ENCODE measurements at regions not wholly inside any gene's neighbourhood (a gene's known extent, or its start where the extent isn't known, plus 50 kb on each side); places are given as distances from the start of the nearest gene placed in this dataset.

DNA sequence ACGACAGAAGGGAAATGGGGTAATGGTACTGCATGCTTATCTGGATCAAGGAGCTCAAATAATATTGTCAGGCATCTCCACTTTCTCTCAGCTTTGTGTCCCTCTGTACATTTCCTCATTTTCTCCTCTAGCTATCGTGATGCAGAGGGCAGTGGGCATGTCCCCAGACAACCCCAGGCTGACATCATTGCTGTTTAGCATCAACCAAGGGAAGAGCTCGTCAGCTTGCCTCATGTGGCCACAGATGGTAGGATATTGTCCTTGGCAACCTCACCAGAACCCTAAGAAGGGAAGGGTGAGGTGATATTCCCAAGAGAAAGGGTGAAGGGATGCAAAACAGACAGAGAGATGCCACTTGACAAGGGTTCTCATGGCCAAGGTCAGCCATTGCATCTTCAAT is 58.3 kb downstream of the MAFB start:
- TF ChIP-seq, protein P1, sequence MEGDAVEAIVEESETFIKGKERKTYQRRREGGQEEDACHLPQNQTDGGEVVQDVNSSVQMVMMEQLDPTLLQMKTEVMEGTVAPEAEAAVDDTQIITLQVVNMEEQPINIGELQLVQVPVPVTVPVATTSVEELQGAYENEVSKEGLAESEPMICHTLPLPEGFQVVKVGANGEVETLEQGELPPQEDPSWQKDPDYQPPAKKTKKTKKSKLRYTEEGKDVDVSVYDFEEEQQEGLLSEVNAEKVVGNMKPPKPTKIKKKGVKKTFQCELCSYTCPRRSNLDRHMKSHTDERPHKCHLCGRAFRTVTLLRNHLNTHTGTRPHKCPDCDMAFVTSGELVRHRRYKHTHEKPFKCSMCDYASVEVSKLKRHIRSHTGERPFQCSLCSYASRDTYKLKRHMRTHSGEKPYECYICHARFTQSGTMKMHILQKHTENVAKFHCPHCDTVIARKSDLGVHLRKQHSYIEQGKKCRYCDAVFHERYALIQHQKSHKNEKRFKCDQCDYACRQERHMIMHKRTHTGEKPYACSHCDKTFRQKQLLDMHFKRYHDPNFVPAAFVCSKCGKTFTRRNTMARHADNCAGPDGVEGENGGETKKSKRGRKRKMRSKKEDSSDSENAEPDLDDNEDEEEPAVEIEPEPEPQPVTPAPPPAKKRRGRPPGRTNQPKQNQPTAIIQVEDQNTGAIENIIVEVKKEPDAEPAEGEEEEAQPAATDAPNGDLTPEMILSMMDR (conservative IDR thresholded peaks at IDR 0.05; ENCODE audit: low read depth, low read length): no peak
- TF ChIP-seq EZH2 (IDR thresholded peaks at IDR 0.05; ENCODE audit: low read length, unreplicated experiment) (no peak), EZH2phosphoT487 (IDR thresholded peaks at IDR 0.05; ENCODE audit: borderline replicate concordance, low read length) (no peak)
